GM12865 (cell line): ENCODE measurements at regions not wholly inside any gene's neighbourhood (a gene's known extent, or its start where the extent isn't known, plus 50 kb on each side); places are given as distances from the start of the nearest gene placed in this dataset.

Experiments used
- DNase-seq: peaks from one replicate; pipeline ENCODE4 v3.0.0; 2010; ENCODE audit warnings: low read depth
- H3K4me3 ChIP-seq: 2 replicates; pipeline ENCODE4 v1.5.1; 2011; ENCODE audit warnings: mild to moderate bottlenecking, low read depth, low read length, control low read depth
- TF ChIP-seq, protein P1 (sequence below): IDR thresholded peaks from 2 replicates; pipeline ENCODE4 v1.5.1; 2011; ENCODE audit warnings: low read length, control low read depth, low read depth, inconsistent platforms; ENCODE audit not compliant: insufficient read depth; ENCODE audit errors: missing control alignments

- TF ChIP-seq, protein P1, sequence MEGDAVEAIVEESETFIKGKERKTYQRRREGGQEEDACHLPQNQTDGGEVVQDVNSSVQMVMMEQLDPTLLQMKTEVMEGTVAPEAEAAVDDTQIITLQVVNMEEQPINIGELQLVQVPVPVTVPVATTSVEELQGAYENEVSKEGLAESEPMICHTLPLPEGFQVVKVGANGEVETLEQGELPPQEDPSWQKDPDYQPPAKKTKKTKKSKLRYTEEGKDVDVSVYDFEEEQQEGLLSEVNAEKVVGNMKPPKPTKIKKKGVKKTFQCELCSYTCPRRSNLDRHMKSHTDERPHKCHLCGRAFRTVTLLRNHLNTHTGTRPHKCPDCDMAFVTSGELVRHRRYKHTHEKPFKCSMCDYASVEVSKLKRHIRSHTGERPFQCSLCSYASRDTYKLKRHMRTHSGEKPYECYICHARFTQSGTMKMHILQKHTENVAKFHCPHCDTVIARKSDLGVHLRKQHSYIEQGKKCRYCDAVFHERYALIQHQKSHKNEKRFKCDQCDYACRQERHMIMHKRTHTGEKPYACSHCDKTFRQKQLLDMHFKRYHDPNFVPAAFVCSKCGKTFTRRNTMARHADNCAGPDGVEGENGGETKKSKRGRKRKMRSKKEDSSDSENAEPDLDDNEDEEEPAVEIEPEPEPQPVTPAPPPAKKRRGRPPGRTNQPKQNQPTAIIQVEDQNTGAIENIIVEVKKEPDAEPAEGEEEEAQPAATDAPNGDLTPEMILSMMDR = no peak
- no peak for DNase-seq
- no peak overlapping the region for H3K4me3 ChIP-seq
Observed at GRCh38 chr6:9468277-9468676, 946.6 kb downstream of the TFAP2A start.

GRCh38 chr6:9467741-9468140 is 947.1 kb downstream of the TFAP2A start:
- no peak for DNase-seq
- H3K4me3 ChIP-seq = no peak overlapping the region
- TF ChIP-seq, protein P1 = no peak

GRCh38 chr6:9464583-9464982 is 950.3 kb downstream of the TFAP2A start:
- H3K4me3 ChIP-seq = no peak overlapping the region
- no peak for DNase-seq
- TF ChIP-seq, protein P1 = no peak

DNA sequence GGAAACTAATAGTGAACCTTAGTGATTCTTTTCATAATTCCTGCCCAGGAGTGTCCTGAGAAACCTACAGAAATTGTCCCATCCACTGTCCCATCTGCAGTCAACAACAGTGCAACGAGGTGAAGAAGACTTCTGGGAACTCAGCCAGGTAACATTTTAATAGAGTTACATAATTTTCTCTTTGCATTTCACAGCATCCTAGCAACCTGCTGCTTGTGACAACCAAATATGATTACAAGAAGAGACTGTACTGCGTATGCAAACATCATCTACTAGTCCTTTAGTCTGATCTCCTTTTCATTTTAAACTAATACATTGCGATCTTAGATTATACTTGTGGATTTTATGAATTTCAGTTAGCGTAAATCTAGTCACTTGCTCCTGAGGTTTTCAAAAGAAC is 951.6 kb downstream of the TFAP2A start:
- TF ChIP-seq, protein P1 = no peak
- no peak for DNase-seq
- no peak overlapping the region for H3K4me3 ChIP-seq

- no peak overlapping the region for H3K4me3 ChIP-seq
- no peak for DNase-seq
- TF ChIP-seq, protein P1 = no peak
Observed at GRCh38 chr6:9461188-9461587, 953.7 kb downstream of the TFAP2A start.

DNA sequence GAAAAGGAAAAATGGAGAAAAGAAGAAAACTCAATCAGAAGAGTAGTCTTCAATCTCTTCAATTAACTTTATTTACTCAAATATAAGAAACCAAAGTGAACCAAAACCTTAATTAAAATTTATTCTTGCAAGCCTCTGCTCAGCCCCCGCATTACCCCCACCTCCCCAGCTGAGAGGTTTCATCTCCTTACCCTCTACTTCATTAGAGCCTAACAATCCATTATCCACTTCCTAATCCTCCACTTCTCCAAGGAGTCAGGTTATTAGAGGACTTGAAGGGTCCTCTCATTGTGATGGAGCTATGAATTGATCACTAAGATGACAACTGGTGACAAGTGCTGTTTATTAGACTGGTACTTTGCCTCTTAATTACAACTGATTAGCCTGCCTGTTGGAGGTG is 956.5 kb downstream of the TFAP2A start:
- DNase-seq = no peak
- H3K4me3 ChIP-seq = no peak overlapping the region
- TF ChIP-seq, protein P1 = no peak

DNA sequence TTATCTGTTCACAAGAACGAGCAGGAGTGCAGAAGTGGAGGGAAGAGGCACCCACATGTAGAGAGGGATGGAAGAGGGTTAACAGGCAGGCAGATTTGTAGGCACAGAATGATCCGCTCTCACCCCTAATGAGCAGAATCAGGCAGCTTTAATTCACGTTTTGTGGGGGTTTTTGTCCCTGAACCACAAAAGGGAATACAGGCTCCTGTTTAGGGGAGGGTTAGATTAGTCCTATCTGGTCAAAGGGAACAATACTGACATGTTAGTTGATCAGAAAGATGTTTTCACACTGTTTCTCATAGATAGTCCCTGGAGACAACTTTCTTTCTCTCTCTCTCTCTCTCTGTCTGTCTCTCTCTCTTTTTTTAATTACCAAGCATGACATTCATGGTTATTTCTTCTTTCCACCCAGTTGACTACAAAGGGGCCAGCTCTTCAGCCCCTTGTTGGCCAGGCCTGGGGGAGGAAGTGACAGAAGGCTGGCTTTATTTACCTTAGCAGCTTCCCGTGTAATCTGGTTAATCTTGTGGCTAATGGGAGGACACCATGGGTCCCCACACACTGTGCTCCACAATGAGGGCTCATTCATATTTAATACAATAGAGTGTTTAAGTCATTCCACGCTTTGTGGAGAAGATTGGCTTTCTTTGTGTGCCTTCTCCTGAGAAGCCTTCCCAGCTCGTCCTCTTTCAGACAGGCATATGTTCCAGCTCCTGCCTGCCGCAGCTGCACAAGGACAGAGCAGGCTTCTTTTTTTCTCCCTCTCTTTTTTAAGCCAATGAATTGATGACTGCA is 958.8 kb downstream of the TFAP2A start:
- no peak for DNase-seq
- TF ChIP-seq, protein P1 = no peak
- H3K4me3 ChIP-seq = no peak overlapping the region
